ENCODE measurements at regions not wholly inside any gene's neighbourhood (a gene's known extent, or its start where the extent isn't known, plus 50 kb on each side); places are given as distances from the start of the nearest gene placed in this dataset.
A peak's percentile ranks its signal among the peaks of the same experiment; 100 is the strongest.

DNA sequence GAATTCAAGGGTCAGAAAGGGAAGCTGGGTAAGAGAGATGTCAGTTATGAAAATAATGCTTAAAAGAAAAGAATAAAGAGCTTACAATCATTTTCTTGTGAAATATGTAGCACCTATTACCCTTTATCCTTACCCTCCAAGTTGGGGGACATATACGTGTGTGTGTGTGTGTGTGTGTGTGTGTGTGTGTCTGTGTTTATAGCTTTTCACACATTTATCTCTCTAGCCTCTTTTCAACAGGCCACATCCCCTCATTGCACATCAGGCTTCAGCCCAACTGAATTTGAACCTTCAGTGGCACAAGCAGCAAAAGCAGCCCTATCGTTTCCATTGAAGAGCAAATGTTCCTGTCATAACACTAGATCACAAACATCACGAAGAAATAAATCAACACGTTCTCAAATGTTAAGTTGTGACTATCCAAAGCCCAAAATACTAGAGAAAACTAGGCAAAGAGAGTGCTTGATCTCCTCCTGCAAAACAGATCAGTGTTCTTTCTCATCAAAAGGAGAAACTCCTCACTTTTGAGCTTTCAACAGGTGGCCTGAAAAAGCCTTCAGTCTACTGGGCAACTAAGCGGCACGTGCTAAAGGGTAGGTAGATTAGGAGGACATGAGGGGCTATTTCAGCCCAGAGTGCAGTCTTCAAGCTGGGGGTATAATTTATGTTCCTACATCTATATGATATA, 416.4 kb downstream of the EFNA5 start:
- ChIA-PET POLR2A (no interaction called here), CTCF (no interaction called here)
- TF ChIP-seq, protein P1, sequence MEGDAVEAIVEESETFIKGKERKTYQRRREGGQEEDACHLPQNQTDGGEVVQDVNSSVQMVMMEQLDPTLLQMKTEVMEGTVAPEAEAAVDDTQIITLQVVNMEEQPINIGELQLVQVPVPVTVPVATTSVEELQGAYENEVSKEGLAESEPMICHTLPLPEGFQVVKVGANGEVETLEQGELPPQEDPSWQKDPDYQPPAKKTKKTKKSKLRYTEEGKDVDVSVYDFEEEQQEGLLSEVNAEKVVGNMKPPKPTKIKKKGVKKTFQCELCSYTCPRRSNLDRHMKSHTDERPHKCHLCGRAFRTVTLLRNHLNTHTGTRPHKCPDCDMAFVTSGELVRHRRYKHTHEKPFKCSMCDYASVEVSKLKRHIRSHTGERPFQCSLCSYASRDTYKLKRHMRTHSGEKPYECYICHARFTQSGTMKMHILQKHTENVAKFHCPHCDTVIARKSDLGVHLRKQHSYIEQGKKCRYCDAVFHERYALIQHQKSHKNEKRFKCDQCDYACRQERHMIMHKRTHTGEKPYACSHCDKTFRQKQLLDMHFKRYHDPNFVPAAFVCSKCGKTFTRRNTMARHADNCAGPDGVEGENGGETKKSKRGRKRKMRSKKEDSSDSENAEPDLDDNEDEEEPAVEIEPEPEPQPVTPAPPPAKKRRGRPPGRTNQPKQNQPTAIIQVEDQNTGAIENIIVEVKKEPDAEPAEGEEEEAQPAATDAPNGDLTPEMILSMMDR (IDR thresholded peaks at IDR 0.05; ENCODE audit: insufficient read depth, low read length, missing control alignments): no peak
- DNase-seq (ENCODE audit: low read depth, low spot score): no peak
- no peak overlapping the region for H3K4me3 ChIP-seq (ENCODE audit: low read depth, low read length)

DNA sequence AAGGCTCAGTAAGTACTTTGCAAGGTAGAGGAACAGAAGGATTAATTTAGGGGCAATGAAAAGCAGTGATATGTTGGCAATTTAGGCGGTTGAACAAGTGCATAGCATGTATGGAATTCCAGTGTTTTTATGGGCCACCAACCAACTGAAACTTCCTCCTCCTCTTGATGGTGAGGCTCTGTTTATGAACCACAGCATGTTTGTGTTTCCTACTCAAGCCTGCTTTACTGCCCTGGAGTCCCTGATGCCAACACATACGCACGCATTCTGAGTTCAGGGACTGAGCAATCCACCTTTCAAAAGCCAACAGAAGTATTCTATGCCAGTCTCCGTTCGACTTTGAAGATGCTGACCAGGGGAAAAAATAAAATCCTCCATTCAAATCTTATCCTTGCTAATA, 417.5 kb downstream of the EFNA5 start:
- TF ChIP-seq, protein P1 (IDR thresholded peaks at IDR 0.05; ENCODE audit: insufficient read depth, low read length, missing control alignments): no peak
- no peak overlapping the region for H3K4me3 ChIP-seq (ENCODE audit: low read depth, low read length)
- CTCF ChIA-PET: no interaction called here
- POLR2A ChIA-PET: no interaction called here
- DNase-seq (ENCODE audit: low read depth, low spot score): no peak

- ChIA-PET POLR2A (no interaction called here), CTCF (no interaction called here)
- H3K4me3 ChIP-seq (ENCODE audit: low read depth, low read length): no peak overlapping the region
- TF ChIP-seq, protein P1 (IDR thresholded peaks at IDR 0.05; ENCODE audit: insufficient read depth, low read length, missing control alignments): no peak
- DNase-seq (ENCODE audit: low read depth, low spot score): no peak
These were observed 419.6 kb downstream of the EFNA5 start for GRCh38 chr5:107251151-107251550.

DNA sequence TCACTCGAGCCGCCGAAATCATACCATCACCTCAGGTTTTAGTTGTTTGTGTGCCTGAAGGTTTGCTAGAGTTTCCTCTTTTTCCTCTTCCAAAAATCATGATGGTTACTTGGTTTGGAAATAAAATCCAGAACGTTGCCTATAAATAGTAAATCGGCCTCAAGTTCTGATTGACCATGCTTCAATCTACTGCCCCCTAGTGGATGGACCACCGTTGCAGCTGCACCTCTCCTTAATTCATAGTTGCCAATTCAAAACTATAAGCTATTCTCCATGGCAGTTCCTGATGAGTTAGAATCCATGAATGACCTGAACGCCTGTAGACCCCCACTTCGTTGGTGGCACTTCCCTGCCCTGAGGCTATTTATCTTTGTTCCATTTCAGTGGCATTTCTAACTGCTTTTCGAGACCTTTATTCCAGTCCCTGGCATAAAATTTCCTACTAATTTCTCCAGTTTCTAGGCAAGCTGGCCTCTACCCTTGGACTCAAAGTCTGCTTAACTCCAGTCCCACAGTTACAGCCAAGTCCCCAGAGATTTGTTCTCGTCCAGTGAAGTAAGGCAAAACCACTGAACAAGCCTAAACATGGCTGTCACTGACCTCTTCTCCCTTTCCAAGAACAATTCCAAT, 422.6 kb downstream of the EFNA5 start:
- H3K4me3 ChIP-seq (ENCODE audit: low read depth, low read length): no peak overlapping the region
- DNase-seq (ENCODE audit: low read depth, low spot score): no peak
- TF ChIP-seq, protein P1 (IDR thresholded peaks at IDR 0.05; ENCODE audit: insufficient read depth, low read length, missing control alignments): peak; percentile 47
- ChIA-PET CTCF (interaction anchor here (1.1 to 2.4 kb wide), 4 partner anchors 9 to 49 kb away, joined by 3 to 8 read pairs (median 4); no protein-coding TSS in a partner anchor), POLR2A (no interaction called here)

GRCh38 chr5:107247427-107247826, 423.3 kb downstream of the EFNA5 start:
- POLR2A ChIA-PET: no interaction called here
- DNase-seq (ENCODE audit: low read depth, low spot score): no peak
- TF ChIP-seq, protein P1 (IDR thresholded peaks at IDR 0.05; ENCODE audit: insufficient read depth, low read length, missing control alignments): no peak
- H3K4me3 ChIP-seq (ENCODE audit: low read depth, low read length): no peak overlapping the region
- CTCF ChIA-PET: interaction anchor here (0.6 to 2.4 kb wide), 5 partner anchors 9 to 876 kb away, joined by 3 to 8 read pairs (median 3); no protein-coding TSS in a partner anchor

GRCh38 chr5:107243220-107243579, 427.5 kb downstream of the EFNA5 start:
- no peak for DNase-seq (ENCODE audit: low read depth, low spot score)
- POLR2A ChIA-PET: no interaction called here
- TF ChIP-seq, protein P1 (IDR thresholded peaks at IDR 0.05; ENCODE audit: insufficient read depth, low read length, missing control alignments): no peak
- H3K4me3 ChIP-seq (ENCODE audit: low read depth, low read length): no peak overlapping the region
- CTCF ChIA-PET: interaction anchor here (0.9 kb wide), 1 partner anchor 329 kb away, joined by 3 read pairs; no protein-coding TSS in a partner anchor
